ENCODE measurements at regions not wholly inside any gene's neighbourhood (a gene's known extent, or its start where the extent isn't known, plus 50 kb on each side); places are given as distances from the start of the nearest gene placed in this dataset.

- TF ChIP-seq, protein P1, sequence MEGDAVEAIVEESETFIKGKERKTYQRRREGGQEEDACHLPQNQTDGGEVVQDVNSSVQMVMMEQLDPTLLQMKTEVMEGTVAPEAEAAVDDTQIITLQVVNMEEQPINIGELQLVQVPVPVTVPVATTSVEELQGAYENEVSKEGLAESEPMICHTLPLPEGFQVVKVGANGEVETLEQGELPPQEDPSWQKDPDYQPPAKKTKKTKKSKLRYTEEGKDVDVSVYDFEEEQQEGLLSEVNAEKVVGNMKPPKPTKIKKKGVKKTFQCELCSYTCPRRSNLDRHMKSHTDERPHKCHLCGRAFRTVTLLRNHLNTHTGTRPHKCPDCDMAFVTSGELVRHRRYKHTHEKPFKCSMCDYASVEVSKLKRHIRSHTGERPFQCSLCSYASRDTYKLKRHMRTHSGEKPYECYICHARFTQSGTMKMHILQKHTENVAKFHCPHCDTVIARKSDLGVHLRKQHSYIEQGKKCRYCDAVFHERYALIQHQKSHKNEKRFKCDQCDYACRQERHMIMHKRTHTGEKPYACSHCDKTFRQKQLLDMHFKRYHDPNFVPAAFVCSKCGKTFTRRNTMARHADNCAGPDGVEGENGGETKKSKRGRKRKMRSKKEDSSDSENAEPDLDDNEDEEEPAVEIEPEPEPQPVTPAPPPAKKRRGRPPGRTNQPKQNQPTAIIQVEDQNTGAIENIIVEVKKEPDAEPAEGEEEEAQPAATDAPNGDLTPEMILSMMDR (IDR thresholded peaks at IDR 0.05; ENCODE audit: insufficient read depth, low read depth, low read length), result no peak
- TF ChIP-seq EZH2 (IDR thresholded peaks at IDR 0.05; ENCODE audit: insufficient read depth, low read length), result no peak
Observed at GRCh38 chr10:31708474-31708873, 220.2 kb downstream of the ARHGAP12 start.

Data from astrocyte (in vitro differentiated cells and primary cell).